H9 (cell line): ENCODE measurements at regions not wholly inside any gene's neighbourhood (a gene's known extent, or its start where the extent isn't known, plus 50 kb on each side); places are given as distances from the start of the nearest gene placed in this dataset.

ENCODE experiments used
- DNase-seq: peaks from one replicate; pipeline ENCODE4 v3.0.0-alpha.2; 2017
- H2AFZ ChIP-seq: one replicate; pipeline ENCODE4 v1.6.1; 2013; ENCODE audit warnings: mild to moderate bottlenecking, low read length, control low read depth, moderate library complexity
- H2AK5ac ChIP-seq: 2 replicates; pipeline ENCODE4 v1.6.1; 2013; ENCODE audit warnings: low read length, control low read depth, mixed read lengths; ENCODE audit not compliant: insufficient read length
- H2BK120ac ChIP-seq: one replicate; pipeline ENCODE4 v1.6.1; 2013; ENCODE audit warnings: low read depth, mild to moderate bottlenecking, low read length, control low read depth, inconsistent platforms; ENCODE audit not compliant: poor library complexity, severe bottlenecking
- H2BK12ac ChIP-seq: 2 replicates; pipeline ENCODE4 v1.6.1; 2013; ENCODE audit warnings: low read length, control low read depth, mixed read lengths, low read depth; ENCODE audit not compliant: insufficient read length
- H2BK15ac ChIP-seq: 2 replicates; pipeline ENCODE4 v1.6.1; 2013; ENCODE audit warnings: low read depth, low read length, control low read depth
- H2BK20ac ChIP-seq: one replicate; pipeline ENCODE4 v1.6.1; 2013; ENCODE audit warnings: low read depth, mild to moderate bottlenecking, low read length, control low read depth, inconsistent platforms; ENCODE audit not compliant: poor library complexity, severe bottlenecking
- H2BK5ac ChIP-seq: 2 replicates; pipeline ENCODE4 v1.6.1; 2013; ENCODE audit warnings: low read length, control low read depth, mixed read lengths; ENCODE audit not compliant: insufficient read length
- H3K14ac ChIP-seq: 2 replicates; pipeline ENCODE4 v1.6.1; 2013; ENCODE audit warnings: low read length, control low read depth; ENCODE audit not compliant: insufficient read depth
- H3K18ac ChIP-seq: 2 replicates; pipeline ENCODE4 v1.6.1; 2013; ENCODE audit warnings: low read depth, mild to moderate bottlenecking, mixed read lengths, low read length, control low read depth; ENCODE audit not compliant: insufficient read length
- H3K23ac ChIP-seq: 2 replicates; pipeline ENCODE4 v1.6.1; 2013; ENCODE audit warnings: low read length, control low read depth, mixed read lengths, low read depth; ENCODE audit not compliant: insufficient read length
- H3K23me2 ChIP-seq: 2 replicates; pipeline ENCODE4 v1.6.1; 2013; ENCODE audit warnings: low read depth, mild to moderate bottlenecking, mixed read lengths, low read length, control low read depth; ENCODE audit not compliant: insufficient read length, poor library complexity, severe bottlenecking
- H3K27ac ChIP-seq: 2 replicates; pipeline ENCODE4 v1.5.1; 2013; ENCODE audit warnings: low read length, control low read depth, mixed read lengths, low read depth; ENCODE audit not compliant: insufficient read length
- H3K27me3 ChIP-seq: 2 replicates; pipeline ENCODE4 v1.6.1; 2013; ENCODE audit warnings: low read length, control low read depth, inconsistent platforms; ENCODE audit not compliant: insufficient read depth
- H3K4ac ChIP-seq: 2 replicates; pipeline ENCODE4 v1.6.1; 2013; ENCODE audit warnings: low read depth, mild to moderate bottlenecking, control low read depth, inconsistent platforms, low read length, moderate library complexity
- H3K4me1 ChIP-seq: 2 replicates; pipeline ENCODE4 v1.6.1; 2013; ENCODE audit warnings: low read length, control low read depth, inconsistent platforms; ENCODE audit not compliant: insufficient read depth
- H3K4me2 ChIP-seq: 2 replicates; pipeline ENCODE4 v1.6.1; 2013; ENCODE audit warnings: low read length, control low read depth, mixed read lengths; ENCODE audit not compliant: insufficient read length, insufficient read depth
- H3K56ac ChIP-seq: 2 replicates; pipeline ENCODE4 v1.6.1; 2013; ENCODE audit warnings: low read depth, mild to moderate bottlenecking, mixed read lengths, low read length, control low read depth; ENCODE audit not compliant: insufficient read length
- H3K79me1 ChIP-seq: 2 replicates; pipeline ENCODE4 v1.6.1; 2013; ENCODE audit warnings: low read depth, mild to moderate bottlenecking, moderate library complexity, low read length, control low read depth, inconsistent platforms; ENCODE audit not compliant: insufficient read depth, poor library complexity, severe bottlenecking
- H3K79me2 ChIP-seq: 2 replicates; pipeline ENCODE4 v1.6.1; 2013; ENCODE audit warnings: low read length, control low read depth, inconsistent platforms; ENCODE audit not compliant: insufficient read depth
- H3K9ac ChIP-seq: 2 replicates; pipeline ENCODE4 v1.6.1; 2013; ENCODE audit warnings: low read length, control low read depth, mixed read lengths; ENCODE audit not compliant: insufficient read length; ENCODE audit errors: extremely low read depth
- H3K9me3 ChIP-seq: one replicate; pipeline ENCODE4 v1.6.1; 2013; ENCODE audit warnings: low read depth, low read length, inconsistent platforms; ENCODE audit not compliant: control insufficient read depth
- H3T11ph ChIP-seq: one replicate; pipeline ENCODE4 v1.6.1; 2013; ENCODE audit warnings: mild to moderate bottlenecking, low read length, control low read depth, inconsistent platforms
- H4K20me1 ChIP-seq: one replicate; pipeline ENCODE4 v1.6.1; 2013; ENCODE audit not compliant: control insufficient read depth, insufficient read length, insufficient read depth
- H4K5ac ChIP-seq: 2 replicates; pipeline ENCODE4 v1.6.1; 2013; ENCODE audit warnings: low read depth, mild to moderate bottlenecking, mixed read lengths, low read length, control low read depth; ENCODE audit not compliant: insufficient read length
- H4K8ac ChIP-seq: replicated peaks from 2 replicates; pipeline ENCODE4 v1.6.1; 2013; ENCODE audit warnings: low read length, control low read depth, mixed read lengths, low read depth; ENCODE audit not compliant: insufficient read length
- H4K91ac ChIP-seq: 2 replicates; pipeline ENCODE4 v1.6.1; 2013; ENCODE audit warnings: low read depth, mild to moderate bottlenecking, moderate library complexity, mixed read lengths, low read length, control low read depth; ENCODE audit not compliant: insufficient read length
- H3K27ac Mint-ChIP-seq, 3 experiments: 2 replicates in 2 of 3; 3 replicates in 1 of 3; pipeline ENCODE4 v1.8.0; 2020 to 2021; ENCODE audit warnings: mixed read lengths in 3 of 3, mild to moderate bottlenecking in 1 of 3, moderate library complexity in 1 of 3
- H3K27me3 Mint-ChIP-seq: 2 replicates; pipeline ENCODE4 v1.8.0; 2021; ENCODE audit warnings: low read depth, mild to moderate bottlenecking, moderate library complexity, mixed read lengths
- H3K36me3 Mint-ChIP-seq, 3 experiments: 2 replicates in 2 of 3; 3 replicates in 1 of 3; pipeline ENCODE4 v1.8.0; 2020 to 2021; ENCODE audit warnings: low read depth in 3 of 3, mixed read lengths in 3 of 3; ENCODE audit not compliant: insufficient read depth in 1 of 3
- H3K4me1 Mint-ChIP-seq, 2 experiments: 2 replicates each; pipeline ENCODE4 v1.8.0; 2020; ENCODE audit warnings: mixed read lengths in 2 of 2
- H3K4me3 Mint-ChIP-seq, 2 experiments: 2 replicates in 1 of 2; 3 replicates in 1 of 2; pipeline ENCODE4 v1.8.0; 2020 to 2021; ENCODE audit warnings: mild to moderate bottlenecking in 2 of 2, mixed read lengths in 2 of 2, moderate library complexity in 1 of 2
- H3K9me3 Mint-ChIP-seq, 2 experiments: 2 replicates in 1 of 2; 3 replicates in 1 of 2; pipeline ENCODE4 v1.8.0; 2020; ENCODE audit warnings: mild to moderate bottlenecking in 2 of 2, mixed read lengths in 2 of 2, moderate library complexity in 1 of 2
- WGBS: extraction: QIAGEN DNeasy Blood & Tissue Kit; methylation state at CpG from one replicate; pipeline ENCODE4 v1.1.7; 2013; ENCODE audit warnings: missing lambda C conversion rate, low lambda C conversion rate, mixed read lengths; ENCODE audit not compliant: insufficient read length; ENCODE audit errors: extremely low coverage; 5-methylcytosine and 5-hydroxymethylcytosine counted together
- TF ChIP-seq, protein P1 (sequence below): fragments of 200-600 bp; sonication (generic); conservative IDR thresholded peaks from 3 replicates; pipeline ENCODE4 v1.8.0; 2021; ENCODE audit warnings: antibody characterized with exemption, mild to moderate bottlenecking

- Histone ChIP-seq H2AK5ac (no peak overlapping the region), H2AFZ (no peak overlapping the region), H3K56ac (no peak overlapping the region), H3K27me3 (no peaks in the 10 kb centered on the region), H3K4me2 (no peak overlapping the region), H2BK12ac (no peak overlapping the region), H3K79me2 (no peaks in the 10 kb centered on the region), H4K5ac (no peak overlapping the region), H4K8ac (no peak overlapping the region), H2BK120ac (no peak overlapping the region), H2BK15ac (no peak overlapping the region), H3K23me2 (no peaks in the 10 kb centered on the region), H3T11ph (no peak overlapping the region), H4K91ac (no peak overlapping the region), H3K4me1 (no peaks in the 10 kb centered on the region), H3K9ac (no peak overlapping the region), H4K20me1 (no peaks in the 10 kb centered on the region), H3K14ac (no peak overlapping the region), H2BK5ac (no peak overlapping the region), H3K4ac (no peak overlapping the region), H3K27ac (no peak overlapping the region), H3K23ac (no peak overlapping the region), H3K9me3 (no peaks in the 10 kb centered on the region), H3K79me1 (no peaks in the 10 kb centered on the region), H2BK20ac (no peak overlapping the region), H3K18ac (no peak overlapping the region)
- no CpG with 5 or more reads among the region's 4 CpGs for WGBS
- H3K27ac Mint-ChIP-seq, result no peak overlapping the region
- H3K27me3 Mint-ChIP-seq, result no peaks in the 10 kb centered on the region
- no peak for DNase-seq
- H3K4me3 Mint-ChIP-seq, result no peak overlapping the region
- H3K9me3 Mint-ChIP-seq, result no peaks in the 10 kb centered on the region
- no peaks in the 10 kb centered on the region for H3K36me3 Mint-ChIP-seq
- TF ChIP-seq, protein P1, sequence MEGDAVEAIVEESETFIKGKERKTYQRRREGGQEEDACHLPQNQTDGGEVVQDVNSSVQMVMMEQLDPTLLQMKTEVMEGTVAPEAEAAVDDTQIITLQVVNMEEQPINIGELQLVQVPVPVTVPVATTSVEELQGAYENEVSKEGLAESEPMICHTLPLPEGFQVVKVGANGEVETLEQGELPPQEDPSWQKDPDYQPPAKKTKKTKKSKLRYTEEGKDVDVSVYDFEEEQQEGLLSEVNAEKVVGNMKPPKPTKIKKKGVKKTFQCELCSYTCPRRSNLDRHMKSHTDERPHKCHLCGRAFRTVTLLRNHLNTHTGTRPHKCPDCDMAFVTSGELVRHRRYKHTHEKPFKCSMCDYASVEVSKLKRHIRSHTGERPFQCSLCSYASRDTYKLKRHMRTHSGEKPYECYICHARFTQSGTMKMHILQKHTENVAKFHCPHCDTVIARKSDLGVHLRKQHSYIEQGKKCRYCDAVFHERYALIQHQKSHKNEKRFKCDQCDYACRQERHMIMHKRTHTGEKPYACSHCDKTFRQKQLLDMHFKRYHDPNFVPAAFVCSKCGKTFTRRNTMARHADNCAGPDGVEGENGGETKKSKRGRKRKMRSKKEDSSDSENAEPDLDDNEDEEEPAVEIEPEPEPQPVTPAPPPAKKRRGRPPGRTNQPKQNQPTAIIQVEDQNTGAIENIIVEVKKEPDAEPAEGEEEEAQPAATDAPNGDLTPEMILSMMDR, result no peak
- no peaks in the 10 kb centered on the region for H3K4me1 Mint-ChIP-seq
Measured at GRCh38 chr6:66533921-66534404, 826.9 kb upstream of the EYS start.
